HEK293T (cell line): ENCODE measurements at regions not wholly inside any gene's neighbourhood (a gene's known extent, or its start where the extent isn't known, plus 50 kb on each side); places are given as distances from the start of the nearest gene placed in this dataset.

ENCODE experiments used
- CTCF ChIA-PET: fragments of 350-600 bp; formaldehyde crosslinking; extraction: SDS; loops from one replicate; lab custom pipeline; 2021; ENCODE audit warnings: antibody characterized with exemption, inconsistent platforms; lab: Yijun Ruan, JAX
- POLR2A ChIA-PET: fragments of 350-600 bp; formaldehyde crosslinking; extraction: SDS; loops from one replicate; lab custom pipeline; 2020; ENCODE audit warnings: antibody characterized with exemption, inconsistent platforms; lab: Yijun Ruan, JAX
- DNase-seq: peaks from one replicate; pipeline ENCODE4 v3.0.0; 2012; ENCODE audit warnings: mixed read lengths; ENCODE audit errors: extremely low spot score
- ARNT ChIP-seq: fragments of 450-650 bp; IDR thresholded peaks from 2 replicates; pipeline ENCODE4 v1.6.1; 2017; ENCODE audit warnings: mild to moderate bottlenecking
- BHLHE40 ChIP-seq: fragments of 450-650 bp; IDR thresholded peaks from 2 replicates; pipeline ENCODE4 v1.6.1; 2016; ENCODE audit warnings: mild to moderate bottlenecking, moderate library complexity, borderline replicate concordance
- CTBP1 ChIP-seq: fragments of 450-650 bp; IDR thresholded peaks from 2 replicates; pipeline ENCODE4 v1.6.1; 2016; ENCODE audit warnings: borderline replicate concordance
- ELF4 ChIP-seq: fragments of 450-650 bp; IDR thresholded peaks from 2 replicates; pipeline ENCODE4 v1.6.1; 2017; ENCODE audit warnings: antibody characterized with exemption
- FOXA1 ChIP-seq: fragments of 450-650 bp; IDR thresholded peaks from 2 replicates; pipeline ENCODE4 v1.6.1; 2016; ENCODE audit warnings: mild to moderate bottlenecking
- FOXK2 ChIP-seq: fragments of 450-650 bp; IDR thresholded peaks from 2 replicates; pipeline ENCODE4 v1.6.1; 2016; ENCODE audit warnings: mild to moderate bottlenecking
- FOXM1 ChIP-seq: fragments of 450-650 bp; IDR thresholded peaks from 2 replicates; pipeline ENCODE4 v1.6.1; 2017; ENCODE audit warnings: mild to moderate bottlenecking, borderline replicate concordance
- HDGF ChIP-seq: fragments of 450-650 bp; IDR thresholded peaks from 2 replicates; pipeline ENCODE4 v1.6.1; 2017; ENCODE audit warnings: antibody characterized with exemption, borderline replicate concordance
- L3MBTL2 ChIP-seq: fragments of 450-650 bp; conservative IDR thresholded peaks from 2 replicates; pipeline ENCODE4 v1.6.1; 2016; ENCODE audit warnings: mild to moderate bottlenecking
- LEF1 ChIP-seq: fragments of 450-650 bp; IDR thresholded peaks from 2 replicates; pipeline ENCODE4 v1.6.1; 2017; ENCODE audit warnings: mild to moderate bottlenecking, borderline replicate concordance
- NFRKB ChIP-seq: fragments of 450-650 bp; IDR thresholded peaks from 2 replicates; pipeline ENCODE4 v1.6.1; 2016; ENCODE audit warnings: mild to moderate bottlenecking, moderate library complexity
- PKNOX1 ChIP-seq: fragments of 450-650 bp; IDR thresholded peaks from 2 replicates; pipeline ENCODE4 v1.6.1; 2016
- SP1 ChIP-seq: fragments of 450-650 bp; IDR thresholded peaks from 2 replicates; pipeline ENCODE4 v1.6.1; 2017
- SUZ12 ChIP-seq: fragments of 450-650 bp; IDR thresholded peaks from 2 replicates; pipeline ENCODE4 v1.6.1; 2016; ENCODE audit warnings: mild to moderate bottlenecking
- TARDBP ChIP-seq: fragments of 450-650 bp; IDR thresholded peaks from 2 replicates; pipeline ENCODE4 v1.6.1; 2016
- ZNF384 ChIP-seq: fragments of 450-650 bp; IDR thresholded peaks from 2 replicates; pipeline ENCODE4 v1.6.1; 2016

DNA sequence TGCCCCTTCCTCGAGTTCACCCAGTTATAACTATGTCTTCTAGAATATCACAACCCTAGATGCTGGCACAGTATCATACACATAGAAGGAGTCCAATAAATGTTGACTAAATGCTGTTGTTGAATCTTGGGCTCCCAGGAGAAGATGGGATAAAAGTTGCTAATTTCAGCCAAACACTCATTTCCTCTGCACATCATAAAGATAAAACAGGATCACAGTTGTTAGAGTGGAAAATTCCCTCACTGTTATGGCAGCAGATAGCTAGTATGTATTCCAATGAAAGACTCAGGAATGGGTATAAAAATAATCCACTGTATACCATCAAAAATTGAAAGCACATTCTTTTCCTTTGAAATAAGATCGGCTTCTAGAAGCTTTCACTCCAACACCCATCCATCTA lies 294.9 kb upstream of the TSHZ2 start:
- ChIA-PET POLR2A (no interaction called here), CTCF (no interaction called here)
- TF ChIP-seq SP1: no peak
- TF ChIP-seq PKNOX1: no peak
- TF ChIP-seq FOXA1: no peak
- TF ChIP-seq NFRKB: no peak
- TF ChIP-seq ELF4: no peak
- no peak for TF ChIP-seq LEF1
- no peak for TF ChIP-seq FOXK2
- no peak for TF ChIP-seq TARDBP
- no peak for TF ChIP-seq L3MBTL2
- TF ChIP-seq CTBP1: no peak
- TF ChIP-seq SUZ12: no peak
- no peak for TF ChIP-seq ZNF384
- no peak for TF ChIP-seq BHLHE40
- no peak for TF ChIP-seq ARNT
- no peak for DNase-seq

- no peak for DNase-seq
- TF ChIP-seq ELF4: no peak
- no peak for TF ChIP-seq ZNF384
- no peak for TF ChIP-seq FOXA1
- TF ChIP-seq FOXK2: no peak
- no peak for TF ChIP-seq FOXM1
- TF ChIP-seq NFRKB: no peak
- no peak for TF ChIP-seq CTBP1
- TF ChIP-seq PKNOX1: no peak
- no peak for TF ChIP-seq ARNT
- TF ChIP-seq HDGF: no peak
- TF ChIP-seq SUZ12: no peak
- TF ChIP-seq TARDBP: no peak
- CTCF ChIA-PET: interaction anchor here (0.7 kb wide), 1 partner anchor 1055 kb away, joined by 9 read pairs; no protein-coding TSS in a partner anchor
- POLR2A ChIA-PET: no interaction called here
Measured at GRCh38 chr20:52676283-52676995, 295.7 kb upstream of the TSHZ2 start.

DNA sequence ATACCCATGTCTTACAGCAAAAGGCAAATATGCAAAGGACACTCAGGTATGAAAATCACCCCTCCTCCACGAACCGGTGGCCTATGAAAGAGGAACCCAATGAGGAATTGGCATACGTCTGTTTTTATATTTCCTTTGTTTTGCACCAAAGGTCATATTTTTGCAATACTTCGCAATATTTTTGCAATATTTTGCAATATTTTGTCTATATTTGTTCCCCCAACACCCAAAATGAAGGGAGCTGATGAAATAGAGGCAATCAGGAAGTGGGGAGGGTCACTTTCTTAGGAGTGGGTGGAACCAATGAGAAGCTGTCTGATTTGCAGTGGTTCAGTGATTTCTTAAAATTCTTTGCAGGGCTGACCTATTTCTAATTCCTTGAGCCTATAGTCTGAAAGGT lies 296.8 kb upstream of the TSHZ2 start:
- no peak for DNase-seq
- ChIA-PET CTCF (no interaction called here), POLR2A (no interaction called here)
- TF ChIP-seq FOXA1 (no peak), NFRKB (no peak), FOXK2 (no peak), SUZ12 (no peak), ARNT (no peak), PKNOX1 (no peak), BHLHE40 (no peak), ELF4 (no peak), SP1 (no peak), HDGF (no peak), CTBP1 (no peak), FOXM1 (no peak), L3MBTL2 (no peak), LEF1 (no peak), TARDBP (no peak), ZNF384 (no peak)

DNA sequence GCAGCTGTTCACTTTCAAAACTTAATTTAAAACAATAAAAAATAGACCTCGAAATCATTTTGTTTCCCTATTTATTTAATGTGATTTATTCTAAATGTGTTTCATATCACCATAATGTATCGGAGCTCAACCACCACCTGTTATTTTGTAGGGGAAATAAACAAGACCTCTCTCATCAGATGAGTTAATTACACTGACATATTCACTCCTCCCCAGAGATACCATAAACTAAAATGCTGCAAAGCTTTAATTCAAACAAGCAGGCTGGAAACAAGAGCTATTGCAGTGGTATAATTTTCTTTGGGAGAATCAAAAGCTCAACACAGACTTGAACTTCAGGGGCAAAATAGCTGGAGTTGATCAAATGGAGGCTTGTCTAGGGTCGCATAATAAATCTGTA lies 303.5 kb upstream of the TSHZ2 start:
- no peak for DNase-seq
- TF ChIP-seq SUZ12 (no peak), TARDBP (no peak), ZNF384 (no peak), CTBP1 (no peak), BHLHE40 (no peak), ARNT (no peak), LEF1 (no peak), NFRKB (no peak), FOXA1 (no peak)
- CTCF ChIA-PET: no interaction called here
- POLR2A ChIA-PET: no interaction called here

GRCh38 chr20:52667358-52667757 lies 304.8 kb upstream of the TSHZ2 start:
- CTCF ChIA-PET: no interaction called here
- no peak for DNase-seq
- no peak for TF ChIP-seq SP1
- no peak for TF ChIP-seq SUZ12
- no peak for TF ChIP-seq PKNOX1
- TF ChIP-seq ELF4: no peak
- no peak for TF ChIP-seq FOXA1
- TF ChIP-seq NFRKB: no peak
- no peak for TF ChIP-seq L3MBTL2
- TF ChIP-seq FOXM1: no peak
- no peak for TF ChIP-seq LEF1
- no peak for TF ChIP-seq BHLHE40
- no peak for TF ChIP-seq TARDBP
- no peak for TF ChIP-seq CTBP1
- no peak for TF ChIP-seq ZNF384
- TF ChIP-seq ARNT: no peak
- no peak for TF ChIP-seq FOXK2
- no peak for TF ChIP-seq HDGF
- POLR2A ChIA-PET: no interaction called here
